GM19025 (cell line): ENCODE measurements at regions not wholly inside any gene's neighbourhood (a gene's known extent, or its start where the extent isn't known, plus 50 kb on each side); places are given as distances from the start of the nearest gene placed in this dataset.

Experiments
- ATAC-seq: cut with Tn5 transposase; IDR thresholded peaks from one replicate; pipeline ENCODE4 v1.9.1; 2021; ENCODE audit warnings: mild to moderate bottlenecking, low read depth, moderate library complexity; ENCODE audit not compliant: unreplicated experiment

GRCh38 chr13:107832500-107833100 is 382.7 kb downstream of the LIG4 start:
- ATAC-seq: no peak

- ATAC-seq: no peak
These were observed 384.5 kb downstream of the LIG4 start for GRCh38 chr13:107830804-107831203.

GRCh38 chr13:107827840-107828549 is 387.3 kb downstream of the LIG4 start:
- no peak for ATAC-seq

DNA sequence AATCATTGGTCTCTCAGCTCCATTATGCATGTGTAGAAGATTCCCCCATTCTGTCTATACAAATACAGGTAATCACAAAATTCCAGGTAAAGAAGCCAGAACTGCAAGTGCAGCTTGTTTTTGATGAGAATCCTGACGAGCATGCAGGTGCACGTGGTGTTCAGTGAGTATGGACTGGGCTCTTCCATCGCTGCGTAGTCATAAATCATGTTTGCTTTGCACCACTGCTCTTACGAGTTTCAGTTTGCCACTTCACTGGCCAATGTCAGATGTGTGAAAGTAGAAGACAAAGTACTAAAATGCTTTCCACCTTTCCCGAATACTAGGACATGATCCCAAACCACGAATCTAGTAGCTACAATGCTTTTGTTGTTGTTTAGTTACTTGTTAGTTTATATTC is 390.7 kb downstream of the LIG4 start:
- no peak for ATAC-seq

GRCh38 chr13:107822006-107822405 is 393.3 kb downstream of the LIG4 start:
- no peak for ATAC-seq

DNA sequence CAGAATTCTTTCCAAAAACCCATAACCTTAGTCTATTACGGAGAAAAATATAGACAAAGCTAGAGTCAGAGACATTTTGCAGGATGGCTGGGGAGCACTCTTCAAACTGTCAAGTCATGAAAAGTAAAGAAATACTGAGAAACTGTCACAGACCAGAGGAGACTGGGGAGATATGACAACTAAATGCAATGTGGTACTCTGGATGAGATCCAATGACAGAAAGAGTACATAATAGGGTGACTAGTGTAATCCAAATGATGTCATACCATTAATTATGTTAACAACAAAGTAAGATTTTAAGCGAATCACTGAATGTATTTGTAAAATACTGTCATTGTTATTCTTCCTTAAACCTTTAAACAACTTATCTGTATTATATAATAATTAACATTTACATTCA is 393.8 kb downstream of the LIG4 start:
- no peak for ATAC-seq

DNA sequence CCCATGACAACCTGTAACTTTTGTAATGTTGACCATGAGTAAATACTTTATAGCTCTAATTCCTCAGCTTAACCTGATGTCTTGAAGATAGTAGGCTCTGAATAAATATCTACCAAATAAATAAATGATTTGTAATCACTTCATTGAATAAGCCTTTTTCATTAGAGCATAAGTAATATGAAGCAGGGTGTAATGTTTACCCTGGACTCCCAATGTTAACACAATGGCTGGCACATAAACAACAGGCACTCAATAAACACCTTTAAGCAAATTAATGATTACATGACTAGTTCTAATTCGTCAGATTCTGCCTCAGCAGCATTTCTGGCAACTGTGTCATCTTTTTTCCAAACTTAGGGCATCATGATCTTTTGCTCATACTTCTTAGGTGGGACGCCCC is 396.3 kb downstream of the LIG4 start:
- ATAC-seq: no peak

DNA sequence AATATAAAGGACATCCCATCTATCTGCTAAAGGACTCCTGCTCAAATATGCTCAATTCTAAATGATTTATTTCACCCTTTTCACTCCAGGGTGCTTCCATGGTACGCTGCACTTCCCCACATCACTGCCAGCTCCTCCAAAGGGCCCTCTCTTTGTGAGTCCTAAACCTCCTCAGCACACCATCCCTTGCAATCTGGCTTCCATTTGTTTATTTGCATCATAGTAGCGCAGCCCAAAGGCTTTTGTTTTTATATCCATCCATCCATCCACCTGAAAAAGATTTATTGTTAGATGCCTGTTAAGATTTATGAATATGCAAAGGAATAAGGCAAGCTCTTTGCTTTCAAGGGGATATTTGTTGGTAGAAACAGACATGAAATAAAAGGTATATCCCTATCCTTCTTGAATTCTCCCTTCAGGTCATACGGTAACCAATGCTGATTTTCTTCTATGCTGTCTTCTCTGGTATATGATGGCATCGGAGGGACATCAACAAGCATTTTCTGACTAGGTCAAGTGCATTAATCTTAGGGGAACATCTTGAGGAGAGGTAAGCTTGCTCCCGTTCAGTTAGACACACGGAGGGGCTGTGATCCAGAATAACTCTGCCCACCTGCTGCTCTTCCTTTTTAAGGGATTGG is 397.6 kb downstream of the LIG4 start:
- ATAC-seq: no peak

DNA sequence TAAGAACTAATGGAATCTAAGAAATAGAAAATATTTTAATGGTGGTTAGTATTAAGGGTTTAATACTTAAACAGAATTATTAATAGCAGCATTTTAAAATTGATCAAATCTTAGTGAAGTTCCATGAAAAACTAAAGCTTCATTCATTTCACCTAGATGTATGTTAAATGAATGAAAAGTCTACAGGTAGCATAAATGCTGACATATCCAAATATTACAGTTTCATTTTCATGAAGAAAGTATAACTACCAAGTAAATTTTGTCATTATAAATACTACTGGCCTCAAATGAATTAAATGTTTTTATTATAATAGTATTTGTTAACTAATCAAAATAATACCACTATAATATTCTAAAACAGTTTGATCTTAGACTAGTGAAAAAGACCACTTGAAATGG is 403.3 kb downstream of the LIG4 start:
- no peak for ATAC-seq

DNA sequence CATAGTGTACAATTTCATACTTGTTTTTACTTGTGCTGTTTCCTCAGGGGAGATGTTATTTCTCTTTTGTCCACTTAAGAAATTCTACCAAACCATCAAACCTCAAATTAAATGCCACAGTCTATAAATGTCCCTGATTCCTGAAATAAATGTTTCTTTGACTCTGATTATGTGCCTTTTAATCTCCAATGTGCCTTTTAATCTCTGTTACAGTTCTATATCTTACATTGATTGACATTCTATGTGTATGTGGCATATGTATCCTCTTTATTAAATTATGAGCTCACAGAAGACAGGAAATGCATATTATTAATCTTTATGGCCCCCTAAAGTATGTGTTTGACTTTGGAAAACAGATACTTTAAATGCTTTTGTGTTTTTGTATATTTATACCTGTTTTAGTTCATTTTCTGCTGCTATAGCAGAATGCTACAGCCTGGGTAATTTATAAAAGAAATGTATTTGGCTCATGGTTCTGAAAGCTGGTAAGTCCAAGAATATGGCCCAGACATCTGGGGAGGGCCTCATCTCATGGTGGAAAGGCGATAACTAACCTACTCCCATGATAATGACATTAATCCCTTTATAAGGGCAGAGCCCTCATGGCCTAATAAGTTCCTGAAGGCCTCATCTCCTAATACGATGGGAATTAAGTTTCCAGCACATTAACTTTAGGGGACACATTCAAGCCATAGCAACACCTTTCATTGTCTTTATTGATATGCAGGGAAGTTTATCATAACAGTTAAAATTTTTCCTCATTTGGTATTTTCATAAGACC is 403.9 kb downstream of the LIG4 start:
- no peak for ATAC-seq

DNA sequence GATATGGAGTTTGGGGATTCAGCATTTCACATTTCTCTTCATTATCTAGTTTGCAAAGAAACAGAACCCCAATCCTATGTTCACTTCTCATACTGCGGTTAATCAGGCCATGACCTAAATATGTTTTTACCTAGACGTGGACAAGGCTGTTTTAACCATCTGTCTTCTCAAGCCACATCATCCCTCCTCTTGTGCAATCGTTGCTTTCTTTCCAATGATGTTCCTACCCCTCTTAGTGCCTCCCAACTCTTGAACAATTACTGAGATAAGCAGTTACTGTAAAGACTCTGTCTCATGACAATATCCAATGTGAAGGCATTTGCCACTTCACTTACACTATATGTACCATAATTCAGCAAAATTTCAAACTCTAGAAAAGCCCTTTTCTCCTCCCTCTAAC is 406.2 kb downstream of the LIG4 start:
- ATAC-seq: no peak

DNA sequence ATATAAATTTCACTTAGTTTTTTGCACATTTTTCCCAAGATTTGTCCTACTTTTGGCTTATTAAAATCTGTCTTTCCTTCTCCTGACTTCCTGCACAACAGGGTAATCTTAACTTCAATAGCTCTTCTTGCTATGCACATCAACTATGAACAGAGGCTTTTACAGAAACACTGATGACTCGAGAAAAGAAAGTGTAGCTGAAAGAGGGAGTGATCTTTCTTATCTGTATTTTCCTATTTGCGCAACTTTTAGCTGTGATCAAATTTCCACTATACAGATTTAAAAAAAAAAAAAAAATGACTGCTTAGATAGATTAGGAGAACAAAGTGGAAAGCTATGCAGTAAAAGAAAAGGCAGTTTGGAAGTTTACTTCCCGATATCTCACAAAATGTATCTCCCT is 406.9 kb downstream of the LIG4 start:
- ATAC-seq: no peak

GRCh38 chr13:107807306-107808073 is 407.8 kb downstream of the LIG4 start:
- ATAC-seq: no peak

DNA sequence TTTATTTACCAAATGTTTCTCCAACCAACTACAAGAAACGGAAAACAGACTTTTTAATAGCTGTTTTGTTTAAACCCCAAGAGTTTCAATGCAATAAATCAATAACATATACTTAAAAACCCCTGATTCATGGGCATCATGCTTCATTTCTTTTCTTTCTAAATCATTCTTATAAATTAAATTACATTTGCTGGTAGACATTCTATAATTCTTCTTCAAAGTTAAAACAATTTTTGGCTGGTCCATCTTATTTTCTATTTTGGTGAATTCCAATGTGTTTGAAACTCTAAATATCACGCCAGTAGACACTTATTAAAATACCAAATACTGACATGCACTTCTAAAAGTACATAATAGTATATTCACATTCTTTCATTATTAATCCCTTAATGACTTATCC is 408.6 kb downstream of the LIG4 start:
- no peak for ATAC-seq

DNA sequence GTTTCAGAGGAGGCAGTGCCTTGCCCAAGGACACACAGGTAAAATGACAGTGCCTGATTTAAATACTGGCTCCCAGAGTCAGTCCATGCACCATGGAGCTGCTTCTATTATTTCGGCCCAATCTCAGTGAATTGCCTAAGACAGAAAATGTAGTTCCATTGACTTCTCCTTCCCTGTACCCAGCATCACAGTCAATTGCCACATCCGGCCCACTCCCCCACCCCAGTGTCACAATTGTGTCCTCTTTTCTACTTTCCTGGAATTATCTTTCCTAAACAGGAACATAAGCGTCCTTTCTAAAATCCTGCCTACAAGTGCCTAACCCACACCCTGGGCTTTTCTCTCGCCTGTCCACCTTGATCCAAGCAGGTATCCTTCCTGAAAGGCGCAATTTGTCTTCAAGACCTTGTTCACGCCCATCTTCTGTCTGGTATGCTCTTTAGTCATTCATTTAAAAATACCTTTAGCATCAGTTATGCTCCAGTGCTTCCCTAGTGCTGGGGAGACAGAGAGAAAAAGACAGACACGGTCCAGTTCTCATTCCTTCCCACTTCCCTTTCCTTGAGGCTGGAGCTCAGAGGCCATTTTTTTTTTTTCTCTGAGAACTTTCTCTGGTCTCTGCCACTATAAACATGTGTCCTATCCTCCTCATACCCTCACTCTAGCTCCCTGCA is 411.4 kb downstream of the LIG4 start:
- ATAC-seq: no peak

DNA sequence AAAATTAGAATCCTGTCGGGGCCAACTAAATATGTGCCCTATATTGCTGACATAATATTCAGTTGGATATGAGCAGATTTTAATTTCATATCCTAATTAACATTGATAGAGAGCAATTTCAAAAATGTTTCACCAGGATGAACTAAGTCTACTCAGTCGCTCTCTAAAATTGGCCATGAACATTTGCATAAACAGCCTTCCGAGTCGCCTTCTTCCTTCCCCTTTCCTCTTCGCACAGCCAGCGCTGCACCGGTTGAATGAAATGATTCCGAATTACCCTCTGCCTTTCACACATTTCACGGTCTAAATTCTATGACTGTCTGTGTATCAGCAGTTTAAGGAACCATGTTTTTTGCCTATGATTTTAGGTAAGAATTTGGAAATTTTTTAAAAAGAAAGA is 413.7 kb downstream of the LIG4 start:
- no peak for ATAC-seq

DNA sequence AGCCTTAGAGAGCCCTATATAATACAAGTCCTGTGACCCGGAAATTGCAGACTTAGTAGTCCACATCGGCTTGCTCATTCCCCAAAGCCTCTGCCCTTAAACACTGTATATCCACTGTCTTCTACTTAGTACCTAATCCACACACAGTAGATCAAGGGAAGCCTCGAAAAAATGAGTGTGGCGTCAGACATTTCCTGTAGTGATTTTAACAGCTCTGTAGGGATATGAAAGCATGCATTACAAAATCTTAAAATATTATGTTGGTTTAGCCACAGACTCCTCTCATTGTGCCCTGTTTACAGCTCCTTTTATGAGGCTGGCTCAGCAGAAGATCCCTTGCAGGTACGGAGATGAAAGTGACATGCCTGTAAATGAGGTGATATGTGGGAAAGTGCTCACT is 416.3 kb downstream of the LIG4 start:
- ATAC-seq: no peak

- no peak for ATAC-seq
These were observed 424.9 kb downstream of the LIG4 start for GRCh38 chr13:107790397-107790796.

- no peak for ATAC-seq
These were observed 426.7 kb downstream of the LIG4 start for GRCh38 chr13:107788464-107789165.
